Activated CD8-positive, alpha-beta memory T cell treated with anti-CD3 and anti-CD28 coated beads for 48 hours (primary cell): ENCODE measurements at regions not wholly inside any gene's neighbourhood (a gene's known extent, or its start where the extent isn't known, plus 50 kb on each side); places are given as distances from the start of the nearest gene placed in this dataset.

Experiments used
- DNase-seq, 3 experiments: peaks; one replicate each; pipeline ENCODE4 v3.0.0-alpha.2; 2020; ENCODE audit warnings: low read depth in 2 of 3, low spot score in 2 of 3

GRCh38 chr16:5582529-5582928 is 484.9 kb upstream of the EEF2KMT start:
- no peak for DNase-seq

GRCh38 chr16:5581908-5582307 is 484.3 kb upstream of the EEF2KMT start:
- no peak for DNase-seq

- no peak for DNase-seq
Observed at GRCh38 chr16:5581428-5581827, 483.8 kb upstream of the EEF2KMT start.

GRCh38 chr16:5580772-5581171 is 483.2 kb upstream of the EEF2KMT start:
- DNase-seq: no peak

- DNase-seq: no peak
Observed at GRCh38 chr16:5580296-5580695, 482.7 kb upstream of the EEF2KMT start.

GRCh38 chr16:5578980-5579379 is 481.4 kb upstream of the EEF2KMT start:
- DNase-seq: no peak

- DNase-seq: no peak
Observed at GRCh38 chr16:5577463-5577862, 479.9 kb upstream of the EEF2KMT start.

GRCh38 chr16:5575646-5576245 is 478.2 kb upstream of the EEF2KMT start:
- no peak for DNase-seq

GRCh38 chr16:5575121-5575520 is 477.5 kb upstream of the EEF2KMT start:
- DNase-seq: no peak

GRCh38 chr16:5572056-5572455 is 474.5 kb upstream of the EEF2KMT start:
- no peak for DNase-seq

GRCh38 chr16:5571446-5571845 is 473.9 kb upstream of the EEF2KMT start:
- no peak for DNase-seq

GRCh38 chr16:5561800-5562199 is 464.2 kb upstream of the EEF2KMT start:
- DNase-seq: no peak

GRCh38 chr16:5560084-5560483 is 462.5 kb upstream of the EEF2KMT start:
- no peak for DNase-seq

- DNase-seq: no peak
Observed at GRCh38 chr16:5557966-5558365, 460.4 kb upstream of the EEF2KMT start.

GRCh38 chr16:5557448-5557847 is 459.9 kb upstream of the EEF2KMT start:
- DNase-seq: no peak

GRCh38 chr16:5556158-5556810 is 458.7 kb upstream of the EEF2KMT start:
- DNase-seq: no peak

- no peak for DNase-seq
Observed at GRCh38 chr16:5551909-5552308, 454.3 kb upstream of the EEF2KMT start.

GRCh38 chr16:5549802-5550201 is 452.2 kb upstream of the EEF2KMT start:
- DNase-seq: no peak

GRCh38 chr16:5541356-5541755 is 443.8 kb upstream of the EEF2KMT start:
- no peak for DNase-seq

- DNase-seq: no peak
Observed at GRCh38 chr16:5537347-5537746, 439.8 kb upstream of the EEF2KMT start.

GRCh38 chr16:5533321-5533888 is 435.8 kb upstream of the EEF2KMT start:
- DNase-seq: no peak

GRCh38 chr16:5527817-5528216 is 430.2 kb upstream of the EEF2KMT start:
- no peak for DNase-seq

GRCh38 chr16:5526826-5527225 is 429.2 kb upstream of the EEF2KMT start:
- no peak for DNase-seq
